ENCODE measurements at regions not wholly inside any gene's neighbourhood (a gene's known extent, or its start where the extent isn't known, plus 50 kb on each side); places are given as distances from the start of the nearest gene placed in this dataset.

- no peaks in the 10 kb centered on the region for H3K79me1 ChIP-seq (ENCODE audit: low read depth, low read length)
- no peaks in the 10 kb centered on the region for H3K23me2 ChIP-seq (ENCODE audit: low read depth, low read length)
- H3K56ac ChIP-seq (replicated peaks; ENCODE audit: insufficient read length, low read depth, low read length) = no peak overlapping the region
- H4K20me1 ChIP-seq (replicated peaks in 1 of 2; ENCODE audit: control insufficient read depth in 1 of 2, insufficient read depth in 2 of 2, low read length in 2 of 2) = peaks cover 0 to 3% of the 10 kb centered on the region in 2 experiments
- no peak overlapping the region for H2BK20ac ChIP-seq (ENCODE audit: low read length)
- H2BK12ac ChIP-seq (ENCODE audit: low read depth, low read length) = no peak overlapping the region
- POLR2A ChIA-PET (ENCODE audit: partially characterized antibody) = no interaction called here
- no peak overlapping the region for H3K4me2 ChIP-seq (ENCODE audit: insufficient read depth in 1 of 2, low read depth in 2 of 2, low read length in 2 of 2)
- FAIRE-seq (no peak), DNase-seq (ENCODE audit: low read depth in 1 of 2, low spot score in 2 of 2) (no peak)
- no peak overlapping the region for H4K8ac ChIP-seq (ENCODE audit: extremely low read depth, insufficient read depth, low read length)
- H4K5ac ChIP-seq (ENCODE audit: insufficient read length, low read depth, low read length) = no peak overlapping the region
- no peaks in the 10 kb centered on the region for H3K4me1 ChIP-seq (replicated peaks in 1 of 4; ENCODE audit: control insufficient read depth in 3 of 4, insufficient read depth in 4 of 4, low read length in 3 of 4)
- H3K4ac ChIP-seq (replicated peaks; ENCODE audit: insufficient read length, low read depth, low read length) = no peak overlapping the region
- no peak overlapping the region for H3K14ac ChIP-seq (ENCODE audit: insufficient read length)
- H2AFZ ChIP-seq (ENCODE audit: low read length) = no peak overlapping the region
- H3K36me3 ChIP-seq (ENCODE audit: control insufficient read depth in 2 of 4, insufficient read depth in 4 of 4, low read length in 3 of 4) = peaks cover under 1 to 6% (median 3%) of the 10 kb centered on the region in 4 experiments; a peak in 5 of 8 replicates
- no peak overlapping the region for H2BK5ac ChIP-seq (ENCODE audit: low read depth, low read length)
- no peaks in the 10 kb centered on the region for H3K79me2 ChIP-seq (ENCODE audit: control insufficient read depth in 1 of 2, insufficient read depth in 2 of 2, low read length in 2 of 2)
- H3K9me3 ChIP-seq (ENCODE audit: insufficient read depth in 2 of 2, low read depth in 1 of 2, low read length in 1 of 2) = no peaks in the 10 kb centered on the region
- no peak overlapping the region for H3K23ac ChIP-seq (ENCODE audit: insufficient read length)
- no peak overlapping the region for H3K18ac ChIP-seq (ENCODE audit: extremely low read depth, low read length)
- H3K27ac ChIP-seq (ENCODE audit: low read depth, low read length) = no peak overlapping the region
- H2AK5ac ChIP-seq (ENCODE audit: low read depth, low read length) = no peak overlapping the region
- no peak overlapping the region for H2BK120ac ChIP-seq (replicated peaks; ENCODE audit: low read depth, low read length)
- no peak overlapping the region for H3K4me3 ChIP-seq (ENCODE audit: extremely low read depth in 1 of 4, insufficient read depth in 2 of 4, low read depth in 3 of 4, low read length in 4 of 4)
- no peaks in the 10 kb centered on the region for H3K27me3 ChIP-seq (replicated peaks in 1 of 4; ENCODE audit: control insufficient read depth in 3 of 4, extremely low read depth in 1 of 4, insufficient read depth in 3 of 4, low read length in 3 of 4)
- WGBS, 2 experiments (ENCODE audit: extremely low coverage in 1 of 2, insufficient coverage in 1 of 2, insufficient read length in 1 of 2, insufficient replicate concordance in 2 of 2, low coverage in 1 of 2, low lambda C conversion rate in 2 of 2, missing lambda C conversion rate in 1 of 2) = 86% methylated on average over 5 of the region's 5 CpGs; no CpG with 5 or more reads in 1 of the 2 experiments
- H4K91ac ChIP-seq (replicated peaks; ENCODE audit: insufficient read length, low read length) = no peak overlapping the region
- H2BK15ac ChIP-seq (ENCODE audit: low read length) = no peak overlapping the region
- no peak overlapping the region for H3K9ac ChIP-seq (replicated peaks in 1 of 4; ENCODE audit: extremely low read depth in 1 of 4, low read depth in 3 of 4, low read length in 3 of 4)
- CTCF ChIA-PET (ENCODE audit: partially characterized antibody) = no interaction called here
- no peak for TF ChIP-seq ATF3 (IDR thresholded peaks at IDR 0.05; ENCODE audit: insufficient read depth, low read depth, low read length)
- no peak for TF ChIP-seq KDM1A (IDR thresholded peaks at IDR 0.05; ENCODE audit: borderline replicate concordance, low read length)
- no peak for TF ChIP-seq TCF12 (IDR thresholded peaks at IDR 0.05; ENCODE audit: low read depth, low read length)
- no peak for TF ChIP-seq SAP30 (IDR thresholded peaks at IDR 0.05; ENCODE audit: insufficient read depth, insufficient replicate concordance, low read length)
- TF ChIP-seq SP1 (IDR thresholded peaks at IDR 0.05; ENCODE audit: low read depth, low read length) = no peak
- TF ChIP-seq RAD21 (IDR thresholded peaks at IDR 0.05 in 1 of 2, conservative IDR thresholded peaks at IDR 0.05 in 1 of 2; ENCODE audit: low read depth in 2 of 2, low read length in 2 of 2) = no peak
- TF ChIP-seq JUN (IDR thresholded peaks at IDR 0.05; ENCODE audit: low read depth, low read length) = no peak
- TF ChIP-seq ZNF274 (IDR thresholded peaks at IDR 0.05; ENCODE audit: borderline replicate concordance, extremely low read depth, low read length) = no peak
- TF ChIP-seq TAF7 (optimal IDR thresholded peaks at IDR 0.05; ENCODE audit: borderline replicate concordance, low read depth, low read length) = no peak
- TF ChIP-seq CTCF (IDR thresholded peaks at IDR 0.05; ENCODE audit: control extremely low read depth in 1 of 3, insufficient read depth in 1 of 3, low read depth in 1 of 3, low read length in 3 of 3) = no peak
- TF ChIP-seq BRCA1 (IDR thresholded peaks at IDR 0.05; ENCODE audit: low read depth, low read length) = no peak
Measured at GRCh38 chr12:125645724-125646123, 580.5 kb downstream of the AACS start.
